Ascending aorta (tissue), 2 donors: ENCODE measurements at regions not wholly inside any gene's neighbourhood (a gene's known extent, or its start where the extent isn't known, plus 50 kb on each side); places are given as distances from the start of the nearest gene placed in this dataset.

Experiments used
- DNase-seq, 2 donors: peaks; one replicate each; pipeline ENCODE4 v3.0.0-alpha.2; 2019; ENCODE audit warnings: low spot score in 2 of 2
- H3K27ac ChIP-seq, 2 donors: fragments of 200-600 bp; sonication (generic); one replicate each; pipeline ENCODE4 v1.5.1; 2016 to 2017; ENCODE audit warnings: mild to moderate bottlenecking in 1 of 2
- H3K27me3 ChIP-seq: fragments of 200-600 bp; sonication (generic); one replicate; pipeline ENCODE4 v1.5.1; 2017
- H3K36me3 ChIP-seq, 2 donors: fragments of 200-600 bp; sonication (generic); one replicate each; pipeline ENCODE4 v1.5.1; 2016
- H3K4me1 ChIP-seq, 2 donors: fragments of 200-600 bp; sonication (generic); one replicate each; pipeline ENCODE4 v1.5.1; 2016 to 2017; ENCODE audit warnings: mild to moderate bottlenecking in 1 of 2
- H3K4me3 ChIP-seq, 2 donors: fragments of 200-600 bp; sonication (generic); one replicate each; pipeline ENCODE4 v1.5.1; 2016 to 2017; ENCODE audit warnings: mild to moderate bottlenecking in 1 of 2
- H3K9me3 ChIP-seq, 2 donors: fragments of 200-600 bp; sonication (generic); one replicate each; pipeline ENCODE4 v1.5.1; 2016
- intact Hi-C: fragments of 100-400 bp; cut with DNase I; formaldehyde crosslinking; loops from one replicate; pipeline ENCODE4 v1.15.1; 2023
- TF ChIP-seq, protein P1 (sequence below), 3 experiments: fragments of 200-600 bp in 2 of 3; fragments of 450-650 bp in 1 of 3; sonication (generic) in 2 of 3; IDR thresholded peaks; one replicate each; pipeline ENCODE4 v1.5.1; 2016 to 2019; ENCODE audit warnings: antibody characterized with exemption in 3 of 3, mild to moderate bottlenecking in 1 of 3, moderate library complexity in 1 of 3

DNA sequence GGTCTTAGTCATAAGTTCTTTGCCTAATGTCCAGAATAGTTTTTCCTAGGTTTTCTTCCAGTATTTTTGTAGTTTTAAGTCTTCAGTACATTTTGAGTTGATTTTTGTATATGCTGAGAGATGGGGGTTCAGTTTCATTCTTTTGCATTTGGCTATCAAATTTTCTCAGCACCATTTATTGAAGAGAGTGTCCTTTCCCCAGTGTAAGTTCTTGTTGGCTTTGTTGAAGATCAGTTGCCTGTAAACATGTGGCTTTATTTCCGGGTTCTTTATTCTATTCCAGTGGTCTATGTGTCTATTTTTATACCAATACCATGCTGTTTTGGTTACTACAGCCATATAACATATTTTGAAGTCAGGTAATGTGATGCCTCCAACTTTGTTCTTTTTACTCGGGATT, 87.5 kb upstream of the MYCN start:
- H3K4me3 ChIP-seq: no peak overlapping the region
- H3K4me1 ChIP-seq: no peaks in the 10 kb centered on the region
- H3K27ac ChIP-seq: no peak overlapping the region
- TF ChIP-seq, protein P1, sequence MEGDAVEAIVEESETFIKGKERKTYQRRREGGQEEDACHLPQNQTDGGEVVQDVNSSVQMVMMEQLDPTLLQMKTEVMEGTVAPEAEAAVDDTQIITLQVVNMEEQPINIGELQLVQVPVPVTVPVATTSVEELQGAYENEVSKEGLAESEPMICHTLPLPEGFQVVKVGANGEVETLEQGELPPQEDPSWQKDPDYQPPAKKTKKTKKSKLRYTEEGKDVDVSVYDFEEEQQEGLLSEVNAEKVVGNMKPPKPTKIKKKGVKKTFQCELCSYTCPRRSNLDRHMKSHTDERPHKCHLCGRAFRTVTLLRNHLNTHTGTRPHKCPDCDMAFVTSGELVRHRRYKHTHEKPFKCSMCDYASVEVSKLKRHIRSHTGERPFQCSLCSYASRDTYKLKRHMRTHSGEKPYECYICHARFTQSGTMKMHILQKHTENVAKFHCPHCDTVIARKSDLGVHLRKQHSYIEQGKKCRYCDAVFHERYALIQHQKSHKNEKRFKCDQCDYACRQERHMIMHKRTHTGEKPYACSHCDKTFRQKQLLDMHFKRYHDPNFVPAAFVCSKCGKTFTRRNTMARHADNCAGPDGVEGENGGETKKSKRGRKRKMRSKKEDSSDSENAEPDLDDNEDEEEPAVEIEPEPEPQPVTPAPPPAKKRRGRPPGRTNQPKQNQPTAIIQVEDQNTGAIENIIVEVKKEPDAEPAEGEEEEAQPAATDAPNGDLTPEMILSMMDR (IDR thresholded peaks at IDR 0.05): no peak
- intact Hi-C loops: no loop called here
- H3K9me3 ChIP-seq: no peaks in the 10 kb centered on the region
- no peaks in the 10 kb centered on the region for H3K27me3 ChIP-seq
- no peaks in the 10 kb centered on the region for H3K36me3 ChIP-seq
- DNase-seq: no peak

DNA sequence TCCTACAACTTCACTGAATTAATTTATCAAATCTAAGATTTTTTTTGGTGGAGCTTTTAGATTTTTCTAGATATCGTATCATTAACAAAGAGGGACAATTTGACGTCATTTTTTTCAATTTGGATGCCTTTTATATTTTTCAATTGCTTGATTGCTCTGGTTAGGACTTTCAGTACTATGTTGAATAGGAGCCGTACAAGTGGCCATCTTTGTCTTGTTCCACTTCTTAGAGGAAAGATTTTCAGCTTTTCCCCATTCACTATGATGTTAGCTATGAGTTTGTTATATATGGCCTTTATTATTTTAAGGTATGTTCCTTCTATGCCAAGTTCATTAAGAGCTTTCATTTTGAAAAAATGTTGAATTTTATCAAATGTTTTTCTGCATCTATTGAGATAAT, 86.4 kb upstream of the MYCN start:
- Histone ChIP-seq H3K27me3 (no peaks in the 10 kb centered on the region), H3K4me3 (no peak overlapping the region), H3K9me3 (no peaks in the 10 kb centered on the region), H3K27ac (no peak overlapping the region), H3K4me1 (no peaks in the 10 kb centered on the region), H3K36me3 (no peaks in the 10 kb centered on the region)
- TF ChIP-seq, protein P1 (IDR thresholded peaks at IDR 0.05): no peak
- DNase-seq: no peak
- intact Hi-C loops: no loop called here

DNA sequence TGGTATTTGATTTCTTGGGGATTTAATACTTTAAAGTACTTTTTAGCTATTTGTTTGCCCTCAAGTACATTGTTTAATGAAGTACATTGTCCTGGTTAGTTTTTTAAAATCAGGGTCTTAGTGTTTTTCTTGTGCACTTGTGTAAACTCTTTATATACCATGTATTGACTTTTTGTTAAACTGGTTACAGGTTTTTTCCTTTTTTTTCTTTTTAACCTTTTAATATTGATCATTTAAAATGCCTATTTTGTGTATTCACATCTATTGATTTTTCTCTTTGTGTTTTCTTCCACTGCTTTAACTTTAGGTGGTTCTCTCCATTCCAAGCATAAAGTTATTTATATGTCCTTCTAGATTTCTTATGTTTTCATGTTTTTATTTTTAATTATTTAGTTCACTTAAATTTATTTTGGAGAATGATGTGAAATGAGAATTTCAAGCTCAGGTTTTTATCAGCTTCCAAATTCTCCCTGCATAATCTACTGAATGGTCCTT, 84.5 kb upstream of the MYCN start:
- intact Hi-C loops: no loop called here
- Histone ChIP-seq H3K4me3 (no peak overlapping the region), H3K4me1 (no peaks in the 10 kb centered on the region), H3K36me3 (no peaks in the 10 kb centered on the region), H3K27me3 (no peaks in the 10 kb centered on the region), H3K9me3 (no peaks in the 10 kb centered on the region), H3K27ac (no peak overlapping the region)
- TF ChIP-seq, protein P1 (IDR thresholded peaks at IDR 0.05): no peak
- DNase-seq: no peak

DNA sequence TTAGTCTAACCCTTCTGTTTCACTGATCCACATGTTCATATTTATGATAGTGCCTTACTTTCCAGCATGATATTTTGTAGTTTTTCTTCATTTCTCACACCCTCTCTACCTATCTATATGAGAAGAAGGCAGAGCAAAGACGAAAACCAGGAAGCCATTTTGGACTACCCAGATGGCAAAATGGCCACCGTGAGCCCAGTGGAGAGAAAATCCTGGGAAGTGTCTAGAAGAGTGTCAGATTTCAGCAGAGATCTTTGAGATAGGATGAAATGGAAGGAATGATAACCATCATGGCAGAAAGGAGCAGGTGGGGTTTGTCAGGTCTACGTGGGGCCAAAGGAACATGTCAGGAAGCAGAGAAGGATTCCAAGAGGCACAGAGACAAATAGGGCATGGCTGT, 84.0 kb upstream of the MYCN start:
- TF ChIP-seq, protein P1 (IDR thresholded peaks at IDR 0.05): no peak
- no peak for DNase-seq
- Histone ChIP-seq H3K27me3 (no peaks in the 10 kb centered on the region), H3K9me3 (no peaks in the 10 kb centered on the region), H3K4me1 (no peaks in the 10 kb centered on the region), H3K36me3 (no peaks in the 10 kb centered on the region), H3K4me3 (no peak overlapping the region), H3K27ac (no peak overlapping the region)
- intact Hi-C loops: no loop called here

DNA sequence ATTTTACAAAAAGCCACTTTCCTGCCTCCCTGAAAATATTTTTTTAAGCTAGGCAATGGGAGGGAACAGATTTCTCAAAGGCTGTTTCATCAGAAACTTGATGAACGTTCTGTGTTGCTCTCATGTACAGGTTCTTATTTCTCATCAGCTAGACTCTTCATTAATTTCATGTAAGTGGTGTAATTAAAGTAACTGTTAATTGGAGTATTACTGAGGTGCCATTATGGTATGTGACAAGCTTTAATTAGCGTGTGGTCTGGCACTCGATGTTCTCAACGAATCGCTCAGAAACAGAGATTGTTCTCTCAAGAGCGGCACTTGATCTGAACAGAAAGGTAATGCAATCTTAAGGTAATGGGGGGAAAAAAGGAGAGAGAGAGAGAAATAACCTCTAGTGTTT, 81.9 kb upstream of the MYCN start:
- H3K36me3 ChIP-seq: no peaks in the 10 kb centered on the region
- H3K27me3 ChIP-seq: no peaks in the 10 kb centered on the region
- no peaks in the 10 kb centered on the region for H3K9me3 ChIP-seq
- no peak for DNase-seq
- intact Hi-C loops: no loop called here
- TF ChIP-seq, protein P1 (IDR thresholded peaks at IDR 0.05): no peak
- H3K4me3 ChIP-seq: no peak overlapping the region
- H3K4me1 ChIP-seq: no peaks in the 10 kb centered on the region
- no peak overlapping the region for H3K27ac ChIP-seq

DNA sequence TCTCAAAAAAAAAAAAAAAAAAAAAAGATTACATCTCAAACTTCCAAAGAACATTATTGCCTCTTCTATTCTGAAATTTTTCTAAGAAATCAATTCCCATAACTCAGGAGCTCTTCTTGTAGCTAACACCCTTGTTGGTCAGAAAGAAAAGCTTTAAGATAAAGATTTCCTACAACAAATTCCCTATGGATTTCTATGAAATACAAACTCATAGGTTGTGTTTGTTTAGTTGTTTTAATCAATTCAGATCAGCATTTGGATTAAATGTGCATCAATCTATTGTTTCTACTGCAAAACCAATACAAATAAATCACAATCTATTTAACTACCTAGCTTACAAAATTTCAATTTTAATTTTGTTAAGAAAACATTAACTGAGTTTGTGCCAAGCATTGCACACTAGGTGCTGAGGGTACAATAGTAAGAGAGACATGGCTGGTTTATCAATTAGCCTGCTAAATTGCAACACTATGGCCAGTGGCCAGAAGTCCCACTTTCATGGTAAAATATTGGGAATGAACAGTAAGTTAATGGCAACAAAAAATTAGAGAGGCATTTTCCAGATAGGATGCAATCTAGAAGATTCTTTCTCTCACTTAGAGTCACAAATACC, 80.2 kb upstream of the MYCN start:
- TF ChIP-seq, protein P1 (IDR thresholded peaks at IDR 0.05): no peak
- no peak overlapping the region for H3K4me3 ChIP-seq
- DNase-seq: no peak
- no peak overlapping the region for H3K27ac ChIP-seq
- H3K36me3 ChIP-seq: no peaks in the 10 kb centered on the region
- H3K4me1 ChIP-seq: no peaks in the 10 kb centered on the region
- intact Hi-C loops: no loop called here
- H3K27me3 ChIP-seq: no peaks in the 10 kb centered on the region
- H3K9me3 ChIP-seq: no peaks in the 10 kb centered on the region
